IPS-20b (cell line): ENCODE measurements at regions not wholly inside any gene's neighbourhood (a gene's known extent, or its start where the extent isn't known, plus 50 kb on each side); places are given as distances from the start of the nearest gene placed in this dataset.
"Not testable (repeated sequence)": the region's sequence is repeated elsewhere in the genome, so short reads cannot be mapped to it uniquely, and the experiment has no call there.

Experiments
- H3K27ac ChIP-seq: one replicate; pipeline ENCODE4 v1.5.1; 2013; ENCODE audit warnings: low read length
- H3K27me3 ChIP-seq: 2 replicates; pipeline ENCODE4 v1.6.1; 2013; ENCODE audit warnings: mild to moderate bottlenecking, low read length, inconsistent platforms; ENCODE audit not compliant: insufficient read depth
- H3K36me3 ChIP-seq: 2 replicates; pipeline ENCODE4 v1.6.1; 2013; ENCODE audit warnings: low read depth, mild to moderate bottlenecking, inconsistent platforms, low read length, moderate library complexity; ENCODE audit not compliant: insufficient read depth
- H3K4me1 ChIP-seq: 2 replicates; pipeline ENCODE4 v1.6.1; 2013; ENCODE audit warnings: mild to moderate bottlenecking, control low read depth, inconsistent platforms, low read length, moderate library complexity; ENCODE audit not compliant: insufficient read depth
- H3K4me3 ChIP-seq: 2 replicates; pipeline ENCODE4 v1.5.1; 2013; ENCODE audit warnings: mild to moderate bottlenecking, low read length, inconsistent platforms
- H3K9ac ChIP-seq: 2 replicates; pipeline ENCODE4 v1.6.1; 2013; ENCODE audit warnings: low read depth, mild to moderate bottlenecking, inconsistent platforms, low read length, moderate library complexity
- H3K9me3 ChIP-seq: 2 replicates; pipeline ENCODE4 v1.6.1; 2013; ENCODE audit warnings: mild to moderate bottlenecking, low read depth, low read length, inconsistent platforms; ENCODE audit not compliant: insufficient read depth

GRCh38 chr15:26037369-26037768 lies 174.2 kb upstream of the ATP10A start:
- Histone ChIP-seq H3K9ac (no peak overlapping the region), H3K4me1 (no peaks in the 10 kb centered on the region), H3K9me3 (no peaks in the 10 kb centered on the region), H3K27me3 (no peaks in the 10 kb centered on the region), H3K4me3 (no peak overlapping the region), H3K27ac (no peak overlapping the region), H3K36me3 (no peaks in the 10 kb centered on the region)

- H3K4me3 ChIP-seq, result no peak overlapping the region
- H3K9me3 ChIP-seq, result no peaks in the 10 kb centered on the region
- no peaks in the 10 kb centered on the region for H3K36me3 ChIP-seq
- H3K4me1 ChIP-seq, result 0 out of 2 replicates have a peak, but pooled peaks cover 3% of the 10 kb centered on the region
- no peak overlapping the region for H3K27ac ChIP-seq
- H3K27me3 ChIP-seq, result no peaks in the 10 kb centered on the region
- no peak overlapping the region for H3K9ac ChIP-seq
These were observed 170.4 kb upstream of the ATP10A start for GRCh38 chr15:26033493-26033892.

GRCh38 chr15:26032162-26032846 lies 169.2 kb upstream of the ATP10A start:
- H3K27ac ChIP-seq, result no peak overlapping the region
- no peak overlapping the region for H3K4me3 ChIP-seq
- no peaks in the 10 kb centered on the region for H3K27me3 ChIP-seq
- no peak overlapping the region for H3K9ac ChIP-seq
- no peaks in the 10 kb centered on the region for H3K36me3 ChIP-seq
- 0 out of 2 replicates have a peak, but pooled peaks cover 3% of the 10 kb centered on the region for H3K4me1 ChIP-seq
- no peaks in the 10 kb centered on the region for H3K9me3 ChIP-seq

- not testable (repeated sequence) for H3K9me3 ChIP-seq, H3K36me3 ChIP-seq, H3K27ac ChIP-seq, H3K27me3 ChIP-seq, H3K4me3 ChIP-seq, H3K9ac ChIP-seq, H3K4me1 ChIP-seq
These were observed 166.5 kb upstream of the ATP10A start for GRCh38 chr15:26029586-26029985.

- Histone ChIP-seq H3K4me3 (no peak overlapping the region), H3K9me3 (no peaks in the 10 kb centered on the region), H3K4me1 (0 out of 2 replicates have a peak, but pooled peaks cover 3% of the 10 kb centered on the region), H3K27ac (no peak overlapping the region), H3K27me3 (no peaks in the 10 kb centered on the region), H3K36me3 (no peaks in the 10 kb centered on the region), H3K9ac (no peak overlapping the region)
These were observed 166.0 kb upstream of the ATP10A start for GRCh38 chr15:26029146-26029545.

GRCh38 chr15:26028086-26028740 lies 165.1 kb upstream of the ATP10A start:
- no peak overlapping the region for H3K9ac ChIP-seq
- no peak overlapping the region for H3K27ac ChIP-seq
- H3K9me3 ChIP-seq, result no peaks in the 10 kb centered on the region
- no peaks in the 10 kb centered on the region for H3K27me3 ChIP-seq
- H3K4me3 ChIP-seq, result no peak overlapping the region
- no peaks in the 10 kb centered on the region for H3K36me3 ChIP-seq
- 0 out of 2 replicates have a peak, but pooled peaks cover 3% of the 10 kb centered on the region for H3K4me1 ChIP-seq

GRCh38 chr15:26026671-26027070 lies 163.5 kb upstream of the ATP10A start:
- H3K27me3 ChIP-seq, H3K9ac ChIP-seq, H3K4me1 ChIP-seq, H3K4me3 ChIP-seq, H3K9me3 ChIP-seq, H3K36me3 ChIP-seq, H3K27ac ChIP-seq: not testable (repeated sequence)

- Histone ChIP-seq H3K9me3 (no peaks in the 10 kb centered on the region), H3K4me3 (no peak overlapping the region), H3K27ac (no peak overlapping the region), H3K4me1 (0 out of 2 replicates have a peak, but pooled peaks cover 3% of the 10 kb centered on the region), H3K36me3 (no peaks in the 10 kb centered on the region), H3K27me3 (no peaks in the 10 kb centered on the region), H3K9ac (no peak overlapping the region)
These were observed 161.1 kb upstream of the ATP10A start for GRCh38 chr15:26024241-26024640.

- no peaks in the 10 kb centered on the region for H3K27me3 ChIP-seq
- no peak overlapping the region for H3K27ac ChIP-seq
- no peaks in the 10 kb centered on the region for H3K9me3 ChIP-seq
- no peak overlapping the region for H3K4me3 ChIP-seq
- H3K4me1 ChIP-seq, result no peaks in the 10 kb centered on the region
- H3K9ac ChIP-seq, result no peak overlapping the region
- H3K36me3 ChIP-seq, result no peaks in the 10 kb centered on the region
These were observed 160.6 kb upstream of the ATP10A start for GRCh38 chr15:26023691-26024090.

- H3K36me3 ChIP-seq, result no peaks in the 10 kb centered on the region
- no peak overlapping the region for H3K4me3 ChIP-seq
- no peaks in the 10 kb centered on the region for H3K9me3 ChIP-seq
- no peaks in the 10 kb centered on the region for H3K27me3 ChIP-seq
- no peaks in the 10 kb centered on the region for H3K4me1 ChIP-seq
- H3K27ac ChIP-seq, result no peak overlapping the region
- H3K9ac ChIP-seq, result no peak overlapping the region
These were observed 160.1 kb upstream of the ATP10A start for GRCh38 chr15:26023231-26023630.

- Histone ChIP-seq H3K27me3 (no peaks in the 10 kb centered on the region), H3K36me3 (no peaks in the 10 kb centered on the region)
These were observed 157.7 kb upstream of the ATP10A start for GRCh38 chr15:26020871-26021270.

GRCh38 chr15:26017665-26018064 lies 154.5 kb upstream of the ATP10A start:
- H3K9ac ChIP-seq, result no peak overlapping the region
- no peak overlapping the region for H3K4me3 ChIP-seq
- H3K9me3 ChIP-seq, result no peaks in the 10 kb centered on the region
- H3K4me1 ChIP-seq, result no peaks in the 10 kb centered on the region
- no peak overlapping the region for H3K27ac ChIP-seq
- no peaks in the 10 kb centered on the region for H3K36me3 ChIP-seq
- H3K27me3 ChIP-seq, result no peaks in the 10 kb centered on the region

More at GRCh38 chr15:26020871-26021270, 157.7 kb upstream of the ATP10A start:
- no peak overlapping the region for H3K27ac ChIP-seq
- H3K9me3 ChIP-seq, result no peaks in the 10 kb centered on the region
- H3K9ac ChIP-seq, result no peak overlapping the region
- no peak overlapping the region for H3K4me3 ChIP-seq
- H3K4me1 ChIP-seq, result no peaks in the 10 kb centered on the region
